ENCODE measurements at regions not wholly inside any gene's neighbourhood (a gene's known extent, or its start where the extent isn't known, plus 50 kb on each side); places are given as distances from the start of the nearest gene placed in this dataset.

GRCh38 chr7:113794573-113794972, 124.2 kb downstream of the PPP1R3A start:
- no peak for TF ChIP-seq CSDC2 (CRISPR knock-in tag; IDR thresholded peaks at IDR 0.05)
- no peak for TF ChIP-seq ZFP30 (CRISPR knock-in tag; IDR thresholded peaks at IDR 0.05)
- ATAC-seq = no peak

GRCh38 chr7:113793171-113793570, 125.6 kb downstream of the PPP1R3A start:
- no peak for ATAC-seq
- TF ChIP-seq TSHZ2 (CRISPR knock-in tag; IDR thresholded peaks at IDR 0.05) (no peak), RARB (CRISPR knock-in tag; IDR thresholded peaks at IDR 0.05) (no peak), TCF4 (CRISPR knock-in tag; IDR thresholded peaks at IDR 0.05; ENCODE audit: borderline replicate concordance) (no peak), ZNF565 (CRISPR knock-in tag; conservative IDR thresholded peaks at IDR 0.05; ENCODE audit: low read depth) (no peak), ZFP30 (CRISPR knock-in tag; IDR thresholded peaks at IDR 0.05) (no peak), CREB5 (CRISPR knock-in tag; IDR thresholded peaks at IDR 0.05; ENCODE audit: low read depth) (no peak), ZC3H10 (CRISPR knock-in tag; IDR thresholded peaks at IDR 0.05) (no peak), OSR1 (CRISPR knock-in tag; IDR thresholded peaks at IDR 0.05) (no peak), CSRNP3 (CRISPR knock-in tag; IDR thresholded peaks at IDR 0.05) (no peak), TOX (CRISPR knock-in tag; IDR thresholded peaks at IDR 0.05; ENCODE audit: borderline replicate concordance) (no peak), SNAI2 (CRISPR knock-in tag; IDR thresholded peaks at IDR 0.05) (no peak), ZNF70 (CRISPR knock-in tag; IDR thresholded peaks at IDR 0.05) (no peak), GLIS3 (CRISPR knock-in tag; IDR thresholded peaks at IDR 0.05) (no peak)

GRCh38 chr7:113790025-113790424, 128.8 kb downstream of the PPP1R3A start:
- no peak for ATAC-seq
- no peak for TF ChIP-seq CSRNP3 (CRISPR knock-in tag; IDR thresholded peaks at IDR 0.05)
- TF ChIP-seq PPARA (CRISPR knock-in tag; IDR thresholded peaks at IDR 0.05; ENCODE audit: borderline replicate concordance) = no peak
- TF ChIP-seq CSDC2 (CRISPR knock-in tag; IDR thresholded peaks at IDR 0.05) = no peak
- TF ChIP-seq CREB5 (CRISPR knock-in tag; IDR thresholded peaks at IDR 0.05; ENCODE audit: low read depth) = no peak
- no peak for TF ChIP-seq ISL1 (CRISPR knock-in tag; IDR thresholded peaks at IDR 0.05)
- TF ChIP-seq ZC3H10 (CRISPR knock-in tag; IDR thresholded peaks at IDR 0.05) = no peak
- TF ChIP-seq POU6F1 (CRISPR knock-in tag; IDR thresholded peaks at IDR 0.05; ENCODE audit: borderline replicate concordance, low read depth) = no peak
- TF ChIP-seq ZNF565 (CRISPR knock-in tag; conservative IDR thresholded peaks at IDR 0.05; ENCODE audit: low read depth) = no peak
- TF ChIP-seq ARNTL (CRISPR knock-in tag; IDR thresholded peaks at IDR 0.05; ENCODE audit: borderline replicate concordance, low read depth) = no peak
- no peak for TF ChIP-seq ESRRG (CRISPR knock-in tag; IDR thresholded peaks at IDR 0.05)
- TF ChIP-seq TCF4 (CRISPR knock-in tag; IDR thresholded peaks at IDR 0.05; ENCODE audit: borderline replicate concordance) = no peak
- no peak for TF ChIP-seq OSR1 (CRISPR knock-in tag; IDR thresholded peaks at IDR 0.05)
- TF ChIP-seq TOX (CRISPR knock-in tag; IDR thresholded peaks at IDR 0.05; ENCODE audit: borderline replicate concordance) = no peak
- TF ChIP-seq SNAI2 (CRISPR knock-in tag; IDR thresholded peaks at IDR 0.05) = no peak
- TF ChIP-seq RARB (CRISPR knock-in tag; IDR thresholded peaks at IDR 0.05) = no peak
- no peak for TF ChIP-seq ZNF70 (CRISPR knock-in tag; IDR thresholded peaks at IDR 0.05)
- TF ChIP-seq ZFP3 (CRISPR knock-in tag; IDR thresholded peaks at IDR 0.05) = no peak
- TF ChIP-seq GLIS3 (CRISPR knock-in tag; IDR thresholded peaks at IDR 0.05) = no peak
